OCI-LY3 (cell line): ENCODE measurements at regions not wholly inside any gene's neighbourhood (a gene's known extent, or its start where the extent isn't known, plus 50 kb on each side); places are given as distances from the start of the nearest gene placed in this dataset.

ENCODE experiments used
- CTCF ChIP-seq: fragments of 200-600, 300-600 bp; sonication (generic); IDR thresholded peaks from 2 replicates; pipeline ENCODE4 v1.5.1; 2014; ENCODE audit warnings: antibody characterized with exemption, low read length, low read depth
- EZH2phosphoT487 ChIP-seq: fragments of 200-600 bp; shearing (Covaris generic); IDR thresholded peaks from 2 replicates; pipeline ENCODE4 v1.6.1; 2018; ENCODE audit warnings: antibody characterized with exemption, mixed run types, low read depth

GRCh38 chr10:94069884-94070283, 76.2 kb downstream of the PLCE1 start:
- TF ChIP-seq CTCF: no peak
- no peak for TF ChIP-seq EZH2phosphoT487
